ENCODE measurements at regions not wholly inside any gene's neighbourhood (a gene's known extent, or its start where the extent isn't known, plus 50 kb on each side); places are given as distances from the start of the nearest gene placed in this dataset.

DNA sequence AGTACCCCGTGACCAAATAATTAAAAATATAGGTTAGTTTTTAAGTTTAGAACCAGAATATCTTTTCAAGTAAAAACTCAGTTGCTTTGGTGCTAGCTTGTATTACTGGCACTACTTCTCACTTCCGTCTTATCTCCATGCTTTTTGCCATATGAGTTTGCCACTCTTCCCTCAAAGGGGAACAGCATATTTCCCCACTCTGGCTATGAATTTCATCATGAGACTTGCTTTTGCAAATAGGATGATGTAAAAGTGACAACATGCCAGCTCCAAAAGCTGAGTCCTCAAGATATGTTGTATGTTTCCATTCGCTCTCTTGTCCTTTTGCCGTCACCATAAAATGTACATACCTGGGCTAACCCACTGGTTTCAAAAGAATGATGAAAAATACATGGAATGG lies 178.1 kb upstream of the SEMA3A start:
- no peak for TF ChIP-seq EZH2phosphoT487 (IDR thresholded peaks at IDR 0.05; ENCODE audit: low read depth)
- TF ChIP-seq, protein P1, sequence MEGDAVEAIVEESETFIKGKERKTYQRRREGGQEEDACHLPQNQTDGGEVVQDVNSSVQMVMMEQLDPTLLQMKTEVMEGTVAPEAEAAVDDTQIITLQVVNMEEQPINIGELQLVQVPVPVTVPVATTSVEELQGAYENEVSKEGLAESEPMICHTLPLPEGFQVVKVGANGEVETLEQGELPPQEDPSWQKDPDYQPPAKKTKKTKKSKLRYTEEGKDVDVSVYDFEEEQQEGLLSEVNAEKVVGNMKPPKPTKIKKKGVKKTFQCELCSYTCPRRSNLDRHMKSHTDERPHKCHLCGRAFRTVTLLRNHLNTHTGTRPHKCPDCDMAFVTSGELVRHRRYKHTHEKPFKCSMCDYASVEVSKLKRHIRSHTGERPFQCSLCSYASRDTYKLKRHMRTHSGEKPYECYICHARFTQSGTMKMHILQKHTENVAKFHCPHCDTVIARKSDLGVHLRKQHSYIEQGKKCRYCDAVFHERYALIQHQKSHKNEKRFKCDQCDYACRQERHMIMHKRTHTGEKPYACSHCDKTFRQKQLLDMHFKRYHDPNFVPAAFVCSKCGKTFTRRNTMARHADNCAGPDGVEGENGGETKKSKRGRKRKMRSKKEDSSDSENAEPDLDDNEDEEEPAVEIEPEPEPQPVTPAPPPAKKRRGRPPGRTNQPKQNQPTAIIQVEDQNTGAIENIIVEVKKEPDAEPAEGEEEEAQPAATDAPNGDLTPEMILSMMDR (IDR thresholded peaks at IDR 0.05; ENCODE audit: low read depth, low read length), result no peak

All from OCI-LY3 (cell line).